ENCODE measurements at regions not wholly inside any gene's neighbourhood (a gene's known extent, or its start where the extent isn't known, plus 50 kb on each side); places are given as distances from the start of the nearest gene placed in this dataset.

DNA sequence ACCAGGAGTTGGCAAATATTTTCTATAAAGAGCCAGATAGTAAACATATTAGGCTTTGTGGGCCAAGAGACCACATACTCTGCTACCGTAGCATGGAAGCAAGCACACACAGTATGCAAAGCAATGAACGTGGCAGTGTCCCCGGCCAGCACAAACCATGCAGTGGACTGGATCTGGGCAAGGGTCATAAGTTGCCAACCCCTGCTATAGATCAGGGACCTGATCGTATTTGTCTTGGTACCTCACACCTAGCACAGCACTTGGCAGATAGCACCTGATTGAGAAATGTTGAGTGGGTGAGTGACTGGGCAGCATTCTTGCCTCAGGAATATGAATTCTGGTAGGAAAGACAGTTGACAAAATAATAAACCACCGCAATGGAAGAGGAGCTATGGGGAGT, 331.9 kb downstream of the FGFR2 start:
- no peak for TF ChIP-seq EP300 (IDR thresholded peaks at IDR 0.05; ENCODE audit: low read depth)
- TF ChIP-seq, protein P1, sequence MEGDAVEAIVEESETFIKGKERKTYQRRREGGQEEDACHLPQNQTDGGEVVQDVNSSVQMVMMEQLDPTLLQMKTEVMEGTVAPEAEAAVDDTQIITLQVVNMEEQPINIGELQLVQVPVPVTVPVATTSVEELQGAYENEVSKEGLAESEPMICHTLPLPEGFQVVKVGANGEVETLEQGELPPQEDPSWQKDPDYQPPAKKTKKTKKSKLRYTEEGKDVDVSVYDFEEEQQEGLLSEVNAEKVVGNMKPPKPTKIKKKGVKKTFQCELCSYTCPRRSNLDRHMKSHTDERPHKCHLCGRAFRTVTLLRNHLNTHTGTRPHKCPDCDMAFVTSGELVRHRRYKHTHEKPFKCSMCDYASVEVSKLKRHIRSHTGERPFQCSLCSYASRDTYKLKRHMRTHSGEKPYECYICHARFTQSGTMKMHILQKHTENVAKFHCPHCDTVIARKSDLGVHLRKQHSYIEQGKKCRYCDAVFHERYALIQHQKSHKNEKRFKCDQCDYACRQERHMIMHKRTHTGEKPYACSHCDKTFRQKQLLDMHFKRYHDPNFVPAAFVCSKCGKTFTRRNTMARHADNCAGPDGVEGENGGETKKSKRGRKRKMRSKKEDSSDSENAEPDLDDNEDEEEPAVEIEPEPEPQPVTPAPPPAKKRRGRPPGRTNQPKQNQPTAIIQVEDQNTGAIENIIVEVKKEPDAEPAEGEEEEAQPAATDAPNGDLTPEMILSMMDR (IDR thresholded peaks at IDR 0.05): no peak
